22Rv1 (cell line): ENCODE measurements at regions not wholly inside any gene's neighbourhood (a gene's known extent, or its start where the extent isn't known, plus 50 kb on each side); places are given as distances from the start of the nearest gene placed in this dataset.

Source experiments
- ZFX ChIP-seq: fragments of 450-650 bp; IDR thresholded peaks from 2 replicates; pipeline ENCODE4 v1.6.1; 2017; ENCODE audit warnings: antibody characterized with exemption, borderline replicate concordance
- TF ChIP-seq, protein P1 (sequence below): fragments of 450-650 bp; IDR thresholded peaks from 2 replicates; pipeline ENCODE4 v1.5.1; 2017; ENCODE audit warnings: mild to moderate bottlenecking

- TF ChIP-seq, protein P1, sequence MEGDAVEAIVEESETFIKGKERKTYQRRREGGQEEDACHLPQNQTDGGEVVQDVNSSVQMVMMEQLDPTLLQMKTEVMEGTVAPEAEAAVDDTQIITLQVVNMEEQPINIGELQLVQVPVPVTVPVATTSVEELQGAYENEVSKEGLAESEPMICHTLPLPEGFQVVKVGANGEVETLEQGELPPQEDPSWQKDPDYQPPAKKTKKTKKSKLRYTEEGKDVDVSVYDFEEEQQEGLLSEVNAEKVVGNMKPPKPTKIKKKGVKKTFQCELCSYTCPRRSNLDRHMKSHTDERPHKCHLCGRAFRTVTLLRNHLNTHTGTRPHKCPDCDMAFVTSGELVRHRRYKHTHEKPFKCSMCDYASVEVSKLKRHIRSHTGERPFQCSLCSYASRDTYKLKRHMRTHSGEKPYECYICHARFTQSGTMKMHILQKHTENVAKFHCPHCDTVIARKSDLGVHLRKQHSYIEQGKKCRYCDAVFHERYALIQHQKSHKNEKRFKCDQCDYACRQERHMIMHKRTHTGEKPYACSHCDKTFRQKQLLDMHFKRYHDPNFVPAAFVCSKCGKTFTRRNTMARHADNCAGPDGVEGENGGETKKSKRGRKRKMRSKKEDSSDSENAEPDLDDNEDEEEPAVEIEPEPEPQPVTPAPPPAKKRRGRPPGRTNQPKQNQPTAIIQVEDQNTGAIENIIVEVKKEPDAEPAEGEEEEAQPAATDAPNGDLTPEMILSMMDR: no peak
- no peak for TF ChIP-seq ZFX
These were observed 664.0 kb upstream of the EEF2KMT start for GRCh38 chr16:5761592-5761991.
